ENCODE measurements at regions not wholly inside any gene's neighbourhood (a gene's known extent, or its start where the extent isn't known, plus 50 kb on each side); places are given as distances from the start of the nearest gene placed in this dataset.

DNA sequence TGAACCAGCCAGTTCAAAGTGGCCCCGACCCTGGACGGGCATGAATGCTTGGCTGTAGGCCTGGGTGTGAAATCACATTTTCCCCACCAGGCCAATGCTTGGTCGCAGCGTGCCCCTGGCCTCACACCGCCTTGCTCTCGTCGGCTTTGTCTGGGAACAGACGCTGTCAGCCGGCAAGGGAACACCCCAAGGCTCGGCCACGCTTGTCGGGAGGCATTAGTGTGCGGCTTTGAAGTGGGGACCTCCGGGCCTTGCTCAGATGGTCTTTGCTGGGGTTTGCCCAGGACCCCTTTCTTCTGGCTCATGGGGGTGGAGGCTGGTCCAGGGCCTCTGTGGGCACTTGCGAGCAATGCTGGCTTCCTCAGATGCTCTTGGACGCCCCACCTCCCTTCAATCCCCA is 79.1 kb downstream of the INHBB start:
- TF ChIP-seq TEAD4 (IDR thresholded peaks at IDR 0.05): no peak
- TF ChIP-seq NFIC (IDR thresholded peaks at IDR 0.05): no peak
- no peak for TF ChIP-seq TCF12 (IDR thresholded peaks at IDR 0.05; ENCODE audit: low read depth)
- TF ChIP-seq USF1 (IDR thresholded peaks at IDR 0.05): no peak
- no peak for TF ChIP-seq RAD21 (IDR thresholded peaks at IDR 0.05; ENCODE audit: low read depth)
- no peak for TF ChIP-seq EP300 (IDR thresholded peaks at IDR 0.05; ENCODE audit: borderline replicate concordance)
- no peak for TF ChIP-seq YY1 (IDR thresholded peaks at IDR 0.05; ENCODE audit: low read depth)
- no peak for TF ChIP-seq CREB1 (IDR thresholded peaks at IDR 0.05; ENCODE audit: low read depth)
- TF ChIP-seq, protein P1, sequence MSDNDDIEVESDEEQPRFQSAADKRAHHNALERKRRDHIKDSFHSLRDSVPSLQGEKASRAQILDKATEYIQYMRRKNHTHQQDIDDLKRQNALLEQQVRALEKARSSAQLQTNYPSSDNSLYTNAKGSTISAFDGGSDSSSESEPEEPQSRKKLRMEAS (IDR thresholded peaks at IDR 0.05): no peak
- no peak for TF ChIP-seq EGR1 (IDR thresholded peaks at IDR 0.05)
- no peak for TF ChIP-seq CEBPB (IDR thresholded peaks at IDR 0.05)
- no peak for TF ChIP-seq ZBTB7A (IDR thresholded peaks at IDR 0.05; ENCODE audit: low read depth)
- no peak for TF ChIP-seq TAF1 (IDR thresholded peaks at IDR 0.05; ENCODE audit: low read depth)

- no peak for TF ChIP-seq RAD21 (IDR thresholded peaks at IDR 0.05; ENCODE audit: low read depth)
- no peak for TF ChIP-seq TAF1 (IDR thresholded peaks at IDR 0.05; ENCODE audit: low read depth)
- no peak for TF ChIP-seq CEBPB (IDR thresholded peaks at IDR 0.05)
- TF ChIP-seq CREB1 (IDR thresholded peaks at IDR 0.05; ENCODE audit: low read depth): no peak
- no peak for TF ChIP-seq YY1 (IDR thresholded peaks at IDR 0.05; ENCODE audit: low read depth)
- no peak for TF ChIP-seq TEAD4 (IDR thresholded peaks at IDR 0.05)
- no peak for TF ChIP-seq TCF12 (IDR thresholded peaks at IDR 0.05; ENCODE audit: low read depth)
- TF ChIP-seq FOXM1 (IDR thresholded peaks at IDR 0.05; ENCODE audit: borderline replicate concordance, low read depth): no peak
- no peak for TF ChIP-seq NFIC (IDR thresholded peaks at IDR 0.05)
- TF ChIP-seq EGR1 (IDR thresholded peaks at IDR 0.05): no peak
Observed at GRCh38 chr2:120428748-120429147, 82.8 kb downstream of the INHBB start.

DNA sequence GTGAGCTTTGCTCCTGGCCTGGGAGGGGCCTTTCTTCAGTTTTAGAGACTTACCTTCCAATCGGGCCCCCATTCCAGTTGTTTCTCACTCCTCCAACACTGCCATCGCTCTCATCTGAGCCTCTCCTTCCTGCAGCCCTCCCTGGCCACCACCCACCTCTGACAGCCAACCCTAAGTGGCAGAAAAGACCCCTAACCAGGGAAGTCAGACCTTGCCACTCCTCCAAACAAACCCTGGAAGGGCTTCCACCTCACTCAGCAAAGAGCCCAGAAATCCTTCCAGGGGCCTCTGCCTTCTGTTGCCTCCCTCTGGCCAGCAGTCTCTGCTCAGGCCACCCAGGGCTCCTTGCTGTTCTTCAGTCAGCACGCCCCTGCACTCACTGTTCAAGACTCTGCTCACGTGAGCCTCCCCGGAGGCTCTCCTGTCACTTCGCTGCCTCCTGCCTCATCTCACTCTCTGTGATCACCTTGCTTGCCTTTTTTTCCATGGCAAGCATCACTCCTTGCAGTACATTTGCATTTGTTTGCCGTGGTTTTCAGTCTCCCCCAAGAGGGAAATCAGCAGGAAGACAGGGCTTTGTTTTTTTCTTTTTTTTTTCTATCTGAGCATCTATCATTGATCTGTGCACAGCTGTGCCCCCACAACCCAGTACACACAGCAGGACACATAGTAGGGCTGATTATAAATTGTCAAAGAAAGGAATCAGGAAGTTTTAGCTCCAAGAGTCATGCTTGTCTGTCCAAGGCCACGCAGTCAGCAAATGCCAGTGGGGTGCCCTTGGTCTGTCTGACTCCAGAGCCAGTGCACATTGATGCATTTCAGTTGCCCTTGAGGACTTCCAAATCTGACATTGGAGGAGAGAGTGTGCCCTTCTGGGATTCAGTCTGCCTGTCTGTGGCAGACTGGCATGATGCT is 83.9 kb downstream of the INHBB start:
- TF ChIP-seq YY1 (IDR thresholded peaks at IDR 0.05; ENCODE audit: low read depth) (no peak), CEBPB (IDR thresholded peaks at IDR 0.05) (no peak), RAD21 (IDR thresholded peaks at IDR 0.05; ENCODE audit: low read depth) (no peak), TAF1 (IDR thresholded peaks at IDR 0.05; ENCODE audit: low read depth) (no peak), FOXM1 (IDR thresholded peaks at IDR 0.05; ENCODE audit: borderline replicate concordance, low read depth) (no peak), NFIC (IDR thresholded peaks at IDR 0.05) (no peak), CREB1 (IDR thresholded peaks at IDR 0.05; ENCODE audit: low read depth) (no peak), USF1 (IDR thresholded peaks at IDR 0.05) (no peak), TEAD4 (IDR thresholded peaks at IDR 0.05) (no peak), EGR1 (IDR thresholded peaks at IDR 0.05) (no peak), EP300 (IDR thresholded peaks at IDR 0.05; ENCODE audit: borderline replicate concordance) (no peak)
- TF ChIP-seq, protein P1 (IDR thresholded peaks at IDR 0.05): no peak

DNA sequence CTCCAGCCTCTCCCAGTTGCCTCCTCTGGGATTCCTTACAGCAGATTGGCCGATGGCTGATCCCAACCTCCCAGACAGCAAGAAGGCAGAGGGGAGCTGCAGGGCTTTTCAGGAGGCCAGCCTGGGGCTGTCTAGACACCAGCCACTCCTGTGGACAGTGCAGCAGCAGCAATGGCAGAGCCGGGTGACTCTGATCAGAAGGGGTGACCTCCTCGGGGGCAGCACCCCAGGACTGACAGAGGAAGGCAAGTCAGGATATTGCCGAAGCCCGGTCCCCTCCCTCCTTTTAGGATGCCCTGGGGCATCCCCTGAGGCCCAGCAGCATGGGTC is 84.5 kb downstream of the INHBB start:
- TF ChIP-seq ZBTB7A (IDR thresholded peaks at IDR 0.05; ENCODE audit: low read depth) (no peak), RAD21 (IDR thresholded peaks at IDR 0.05; ENCODE audit: low read depth) (no peak), REST (IDR thresholded peaks at IDR 0.05; ENCODE audit: low read depth) (no peak), FOXM1 (IDR thresholded peaks at IDR 0.05; ENCODE audit: borderline replicate concordance, low read depth) (no peak), TCF12 (IDR thresholded peaks at IDR 0.05; ENCODE audit: low read depth) (no peak), EP300 (IDR thresholded peaks at IDR 0.05; ENCODE audit: borderline replicate concordance) (no peak), NFIC (IDR thresholded peaks at IDR 0.05) (no peak), YY1 (IDR thresholded peaks at IDR 0.05; ENCODE audit: low read depth) (no peak), TEAD4 (IDR thresholded peaks at IDR 0.05) (no peak), EGR1 (IDR thresholded peaks at IDR 0.05) (no peak), CREB1 (IDR thresholded peaks at IDR 0.05; ENCODE audit: low read depth) (no peak), USF1 (IDR thresholded peaks at IDR 0.05) (no peak), TAF1 (IDR thresholded peaks at IDR 0.05; ENCODE audit: low read depth) (no peak), CEBPB (IDR thresholded peaks at IDR 0.05) (no peak)
- TF ChIP-seq, protein P1 (IDR thresholded peaks at IDR 0.05): no peak

DNA sequence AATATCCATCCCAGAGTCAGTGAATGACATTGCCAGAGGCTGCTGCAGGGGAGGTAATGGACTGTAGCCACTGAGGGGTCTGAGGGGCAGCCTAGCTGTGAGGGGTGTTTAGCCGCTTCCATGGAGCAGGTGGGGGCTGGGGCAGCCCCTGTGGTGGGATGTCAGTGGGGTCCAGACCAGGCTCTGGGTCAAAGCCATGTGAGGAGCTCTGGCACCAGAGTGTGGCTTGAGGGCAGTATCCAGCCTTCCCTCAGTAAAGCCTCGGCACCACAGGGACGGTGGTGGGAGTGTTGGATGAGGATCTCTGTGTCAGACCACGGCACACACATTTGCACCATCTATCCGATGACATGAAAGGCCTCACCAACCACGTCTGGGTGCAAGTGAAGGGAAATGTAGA is 85.0 kb downstream of the INHBB start:
- no peak for TF ChIP-seq RAD21 (IDR thresholded peaks at IDR 0.05; ENCODE audit: low read depth)
- TF ChIP-seq EGR1 (IDR thresholded peaks at IDR 0.05): no peak
- TF ChIP-seq TCF12 (IDR thresholded peaks at IDR 0.05; ENCODE audit: low read depth): no peak
- TF ChIP-seq CREB1 (IDR thresholded peaks at IDR 0.05; ENCODE audit: low read depth): no peak
- no peak for TF ChIP-seq ZBTB7A (IDR thresholded peaks at IDR 0.05; ENCODE audit: low read depth)
- no peak for TF ChIP-seq TAF1 (IDR thresholded peaks at IDR 0.05; ENCODE audit: low read depth)
- TF ChIP-seq EP300 (IDR thresholded peaks at IDR 0.05; ENCODE audit: borderline replicate concordance): no peak
- TF ChIP-seq NFIC (IDR thresholded peaks at IDR 0.05): no peak
- no peak for TF ChIP-seq REST (IDR thresholded peaks at IDR 0.05; ENCODE audit: low read depth)
- TF ChIP-seq USF1 (IDR thresholded peaks at IDR 0.05): no peak
- TF ChIP-seq, protein P1 (IDR thresholded peaks at IDR 0.05): no peak
- no peak for TF ChIP-seq YY1 (IDR thresholded peaks at IDR 0.05; ENCODE audit: low read depth)
- TF ChIP-seq CEBPB (IDR thresholded peaks at IDR 0.05): no peak
- no peak for TF ChIP-seq FOXM1 (IDR thresholded peaks at IDR 0.05; ENCODE audit: borderline replicate concordance, low read depth)
- TF ChIP-seq TEAD4 (IDR thresholded peaks at IDR 0.05): no peak
